ENCODE measurements at regions not wholly inside any gene's neighbourhood (a gene's known extent, or its start where the extent isn't known, plus 50 kb on each side); places are given as distances from the start of the nearest gene placed in this dataset.

DNA sequence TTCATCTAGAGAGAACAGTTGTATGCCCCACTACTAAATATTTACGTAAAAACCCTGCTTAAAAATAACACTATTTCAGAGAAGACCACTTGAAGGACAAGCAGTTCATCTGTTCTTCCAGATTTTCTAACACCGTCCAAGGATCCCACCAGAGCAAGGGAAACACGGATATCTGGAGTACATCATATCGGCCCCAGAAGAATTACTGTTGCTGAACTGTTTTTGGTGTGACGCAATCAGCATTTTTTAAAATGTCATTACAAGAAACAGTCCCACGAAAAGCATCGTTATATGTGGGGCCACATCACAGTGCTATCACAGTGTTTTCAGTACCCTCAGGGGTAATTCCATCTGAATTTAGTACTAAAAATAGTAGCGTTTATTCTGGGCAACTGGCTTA lies 134.5 kb upstream of the PKDCC start:
- TF ChIP-seq POLR2A (IDR thresholded peaks at IDR 0.05) (no peak), POLR2AphosphoS5 (IDR thresholded peaks at IDR 0.05) (no peak)
- TF ChIP-seq, protein P1, sequence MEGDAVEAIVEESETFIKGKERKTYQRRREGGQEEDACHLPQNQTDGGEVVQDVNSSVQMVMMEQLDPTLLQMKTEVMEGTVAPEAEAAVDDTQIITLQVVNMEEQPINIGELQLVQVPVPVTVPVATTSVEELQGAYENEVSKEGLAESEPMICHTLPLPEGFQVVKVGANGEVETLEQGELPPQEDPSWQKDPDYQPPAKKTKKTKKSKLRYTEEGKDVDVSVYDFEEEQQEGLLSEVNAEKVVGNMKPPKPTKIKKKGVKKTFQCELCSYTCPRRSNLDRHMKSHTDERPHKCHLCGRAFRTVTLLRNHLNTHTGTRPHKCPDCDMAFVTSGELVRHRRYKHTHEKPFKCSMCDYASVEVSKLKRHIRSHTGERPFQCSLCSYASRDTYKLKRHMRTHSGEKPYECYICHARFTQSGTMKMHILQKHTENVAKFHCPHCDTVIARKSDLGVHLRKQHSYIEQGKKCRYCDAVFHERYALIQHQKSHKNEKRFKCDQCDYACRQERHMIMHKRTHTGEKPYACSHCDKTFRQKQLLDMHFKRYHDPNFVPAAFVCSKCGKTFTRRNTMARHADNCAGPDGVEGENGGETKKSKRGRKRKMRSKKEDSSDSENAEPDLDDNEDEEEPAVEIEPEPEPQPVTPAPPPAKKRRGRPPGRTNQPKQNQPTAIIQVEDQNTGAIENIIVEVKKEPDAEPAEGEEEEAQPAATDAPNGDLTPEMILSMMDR (IDR thresholded peaks at IDR 0.05 in 8 of 11, conservative IDR thresholded peaks at IDR 0.05 in 3 of 11), result no peak
